Astrocyte of the cerebellum (primary cell): ENCODE measurements at regions not wholly inside any gene's neighbourhood (a gene's known extent, or its start where the extent isn't known, plus 50 kb on each side); places are given as distances from the start of the nearest gene placed in this dataset.
A peak's percentile ranks its signal among the peaks of the same experiment; 100 is the strongest.

Source experiments
- DNase-seq: peaks from one replicate; pipeline ENCODE4 v3.0.0-alpha.2; 2011; ENCODE audit warnings: low read depth
- H3K4me3 ChIP-seq: 2 replicates; pipeline ENCODE4 v1.5.1; 2011; ENCODE audit warnings: mild to moderate bottlenecking, low read depth, low read length, moderate library complexity
- CTCF ChIP-seq: IDR thresholded peaks from 2 replicates; pipeline ENCODE4 v1.5.1; 2012; ENCODE audit warnings: low read length, low read depth, moderate library complexity, mild to moderate bottlenecking; ENCODE audit errors: missing control alignments
- in situ Hi-C: cut with HindIII; loops from 2 replicates; pipeline ENCODE4 v1.10.0; 2017; ENCODE audit warnings: low sequenced_read_pairs

GRCh38 chr5:29702875-29703274 is 1490.6 kb upstream of the CDH6 start:
- in situ Hi-C loops = no loop called here
- no peak for TF ChIP-seq CTCF
- H3K4me3 ChIP-seq = no peak overlapping the region
- no peak for DNase-seq

GRCh38 chr5:29701600-29701999 is 1491.9 kb upstream of the CDH6 start:
- TF ChIP-seq CTCF = no peak
- no peak overlapping the region for H3K4me3 ChIP-seq
- in situ Hi-C loops = no loop called here
- DNase-seq = no peak

- no peak for DNase-seq
- TF ChIP-seq CTCF = peak; percentile 7
- no peak overlapping the region for H3K4me3 ChIP-seq
- in situ Hi-C loops = no loop called here
These were observed 1495.6 kb upstream of the CDH6 start for GRCh38 chr5:29697785-29698414.

GRCh38 chr5:29697278-29697677 is 1496.2 kb upstream of the CDH6 start:
- no peak for TF ChIP-seq CTCF
- in situ Hi-C loops = no loop called here

GRCh38 chr5:29672678-29673077 is 1520.8 kb upstream of the CDH6 start:
- no peak for TF ChIP-seq CTCF
- DNase-seq = no peak
- in situ Hi-C loops = no loop called here
- no peak overlapping the region for H3K4me3 ChIP-seq

More at GRCh38 chr5:29697278-29697677, 1496.2 kb upstream of the CDH6 start:
- DNase-seq = no peak
- no peak overlapping the region for H3K4me3 ChIP-seq

- H3K4me3 ChIP-seq = no peak overlapping the region
- no peak for TF ChIP-seq CTCF
- no peak for DNase-seq
- in situ Hi-C loops = no loop called here
These were observed 1530.6 kb upstream of the CDH6 start for GRCh38 chr5:29662876-29663275.
